T-helper 9 cell (primary cell): ENCODE measurements at regions not wholly inside any gene's neighbourhood (a gene's known extent, or its start where the extent isn't known, plus 50 kb on each side); places are given as distances from the start of the nearest gene placed in this dataset.
"Not testable (repeated sequence)": the region's sequence is repeated elsewhere in the genome, so short reads cannot be mapped to it uniquely, and the experiment has no call there.

Experiments
- DNase-seq: peaks from one replicate; pipeline ENCODE4 v3.0.0-alpha.2; 2020

DNA sequence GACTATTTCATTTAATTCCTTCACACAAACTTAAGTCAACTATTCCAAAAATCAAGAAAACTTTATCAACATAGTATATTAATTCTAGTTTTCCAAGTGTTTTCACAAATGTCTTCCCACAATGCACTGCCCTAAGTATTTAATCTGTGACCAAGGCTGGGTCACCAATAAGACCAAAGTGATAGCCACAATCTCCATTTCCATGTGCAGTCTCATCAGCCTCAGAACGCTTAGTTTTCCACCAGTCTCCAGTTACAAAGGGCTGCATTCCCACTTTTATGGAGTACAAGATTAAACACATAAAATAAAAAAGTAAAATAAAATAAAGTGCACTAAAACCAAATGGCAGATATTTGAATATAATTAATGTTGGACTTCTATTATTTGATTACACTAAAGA is 371.6 kb upstream of the CCNH start:
- no peak for DNase-seq

DNA sequence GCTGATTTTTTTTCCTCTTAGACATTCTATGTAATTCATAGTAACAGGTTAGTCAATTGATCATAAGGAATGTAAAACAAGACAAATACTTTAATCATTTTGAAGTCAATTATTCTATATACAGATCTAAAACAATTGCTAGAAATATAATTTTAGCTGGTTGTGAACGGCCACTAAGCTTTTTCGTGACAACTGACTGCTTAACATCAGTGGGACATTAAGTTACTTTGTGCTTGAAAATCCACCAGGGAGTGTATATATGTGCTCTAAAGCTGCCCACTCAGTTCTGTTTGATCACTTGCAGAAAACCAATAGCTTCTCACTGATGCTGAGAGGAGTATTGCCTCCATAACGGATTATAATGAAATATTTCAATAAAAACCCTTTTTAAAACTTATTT is 370.2 kb upstream of the CCNH start:
- no peak for DNase-seq

GRCh38 chr5:87781976-87782375 is 369.2 kb upstream of the CCNH start:
- DNase-seq: no peak

GRCh38 chr5:87780831-87781760 is 368.4 kb upstream of the CCNH start:
- DNase-seq: peak; percentile 69

GRCh38 chr5:87778876-87779275 is 366.1 kb upstream of the CCNH start:
- DNase-seq: no peak

DNA sequence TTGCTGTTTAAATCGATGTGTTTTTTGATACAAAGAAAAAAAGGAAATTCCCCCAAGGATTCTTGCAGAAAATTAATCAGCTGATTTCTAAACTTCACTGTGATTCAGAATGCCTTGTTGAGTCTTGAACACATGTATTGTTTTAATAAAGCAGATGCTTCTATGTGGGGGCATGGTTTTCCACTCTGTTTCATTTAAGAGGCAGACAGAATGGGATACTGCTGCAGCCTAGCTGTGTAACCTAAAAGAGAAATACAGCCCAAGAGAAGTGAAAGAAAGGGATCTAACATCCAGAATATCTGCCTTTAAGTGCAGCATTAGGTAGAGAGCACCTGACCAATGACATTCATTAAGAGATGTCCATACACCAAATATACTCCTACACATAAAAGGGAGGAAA is 365.1 kb upstream of the CCNH start:
- no peak for DNase-seq

DNA sequence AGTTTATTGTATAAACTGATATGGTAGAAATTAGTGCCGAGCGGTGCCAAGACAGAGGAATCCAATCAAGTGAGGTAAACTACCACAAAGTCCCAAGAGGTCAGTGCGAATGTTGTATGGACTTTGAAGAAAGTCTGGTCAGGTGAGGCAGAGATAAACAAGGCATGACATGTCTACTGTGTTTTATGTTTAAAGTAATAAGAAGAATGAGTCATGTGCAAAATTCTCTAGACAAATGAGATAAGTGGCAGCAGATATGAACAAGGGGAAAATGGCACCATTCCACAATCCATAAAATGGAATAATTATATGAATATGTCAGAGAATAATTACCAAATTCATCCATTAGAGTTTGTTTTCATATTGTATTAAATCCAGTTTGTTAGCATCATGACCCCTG is 364.1 kb upstream of the CCNH start:
- no peak for DNase-seq

DNA sequence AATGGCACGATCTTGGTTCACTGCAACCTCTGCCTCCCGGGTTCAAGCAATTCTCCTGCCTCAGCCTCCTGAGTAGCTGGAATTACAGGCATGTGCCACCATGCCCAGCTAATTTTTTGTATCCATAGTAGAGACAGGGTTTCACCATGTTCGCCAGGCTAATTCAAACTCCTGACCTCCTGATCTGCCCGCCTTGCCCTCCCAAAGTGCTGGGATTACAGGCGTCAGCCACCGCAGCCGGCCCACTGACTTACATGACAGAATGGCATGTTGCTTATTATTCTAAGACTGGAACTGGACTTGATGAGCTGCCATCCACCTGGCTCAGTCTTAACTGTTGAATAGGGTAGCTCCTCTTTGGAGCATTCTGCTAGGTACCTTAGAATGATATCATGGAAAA is 363.6 kb upstream of the CCNH start:
- not testable (repeated sequence) for DNase-seq

GRCh38 chr5:87775228-87775627 is 362.5 kb upstream of the CCNH start:
- DNase-seq: no peak

- no peak for DNase-seq
Measured at GRCh38 chr5:87774804-87775203, 362.1 kb upstream of the CCNH start.

DNA sequence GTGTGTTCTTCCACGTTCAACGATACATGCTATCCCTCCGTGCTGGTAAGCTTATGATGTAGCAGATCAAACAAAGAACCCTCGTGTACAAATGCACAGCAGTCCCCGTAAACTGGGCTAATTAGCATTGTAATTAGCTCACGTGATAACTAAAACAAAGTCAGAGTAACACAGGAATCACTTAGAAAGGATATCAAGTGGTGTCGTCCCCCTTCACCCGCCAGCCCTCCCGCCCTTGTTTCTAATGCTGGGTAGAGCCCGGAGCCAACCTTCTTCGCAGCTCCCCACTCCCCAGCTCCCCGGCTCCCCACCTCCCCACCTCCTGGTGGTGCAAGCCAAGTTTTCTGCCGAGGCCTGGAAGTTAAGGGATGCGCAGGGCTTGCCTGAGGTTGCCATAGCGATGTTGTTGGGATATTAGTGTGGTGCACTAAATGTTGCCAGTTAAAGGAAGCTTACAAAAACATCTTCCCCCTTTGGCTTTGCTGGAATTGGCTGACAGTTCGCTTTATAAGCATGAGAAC is 357.9 kb upstream of the CCNH start:
- no peak for DNase-seq

DNA sequence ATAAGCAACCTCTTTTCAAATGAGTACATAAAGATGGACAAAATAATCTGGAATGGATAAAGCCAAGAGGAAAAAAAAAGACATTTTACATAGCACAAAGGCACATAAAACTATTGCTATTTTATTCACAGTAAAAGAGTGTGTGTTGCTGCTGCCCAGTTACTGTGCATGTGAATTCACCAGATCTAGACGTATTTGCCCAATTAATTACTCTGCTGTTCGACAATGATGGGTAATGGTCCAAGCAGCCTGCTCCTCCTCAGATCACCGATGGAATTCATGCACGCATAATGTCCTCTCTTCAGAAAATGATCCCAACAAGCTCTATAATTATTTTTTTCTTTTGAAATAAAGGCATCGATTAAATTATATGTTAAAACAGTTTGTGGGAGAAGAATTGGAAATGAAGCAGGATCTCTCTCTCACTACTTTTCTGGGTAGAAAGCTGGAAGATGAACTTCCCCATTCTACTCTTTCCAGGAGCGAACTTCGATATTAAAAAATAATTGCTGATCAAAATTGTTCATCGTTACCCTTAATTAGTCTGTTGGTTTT is 357.4 kb upstream of the CCNH start:
- DNase-seq: no peak

DNA sequence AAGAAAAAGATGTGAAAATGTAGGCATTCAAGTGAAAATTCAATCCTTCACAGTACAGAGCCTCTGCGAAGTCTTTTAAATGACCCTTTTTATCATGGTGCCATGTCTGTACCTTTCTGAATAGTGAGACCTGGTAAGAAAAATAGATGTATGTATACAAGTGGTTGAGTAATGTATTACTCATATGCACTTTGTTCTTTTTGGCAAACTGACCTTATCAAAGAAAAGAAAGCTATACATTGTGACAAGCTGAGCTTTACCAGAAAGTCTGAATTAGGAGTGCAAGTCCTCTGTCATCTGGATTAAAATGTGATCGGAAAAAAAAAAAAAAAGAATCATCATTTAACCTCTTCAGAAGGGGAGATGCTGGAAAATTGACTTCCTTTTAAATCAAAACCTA is 356.4 kb upstream of the CCNH start:
- DNase-seq: no peak

GRCh38 chr5:87768190-87768589 is 355.5 kb upstream of the CCNH start:
- DNase-seq: no peak

GRCh38 chr5:87765009-87765408 is 352.3 kb upstream of the CCNH start:
- no peak for DNase-seq

DNA sequence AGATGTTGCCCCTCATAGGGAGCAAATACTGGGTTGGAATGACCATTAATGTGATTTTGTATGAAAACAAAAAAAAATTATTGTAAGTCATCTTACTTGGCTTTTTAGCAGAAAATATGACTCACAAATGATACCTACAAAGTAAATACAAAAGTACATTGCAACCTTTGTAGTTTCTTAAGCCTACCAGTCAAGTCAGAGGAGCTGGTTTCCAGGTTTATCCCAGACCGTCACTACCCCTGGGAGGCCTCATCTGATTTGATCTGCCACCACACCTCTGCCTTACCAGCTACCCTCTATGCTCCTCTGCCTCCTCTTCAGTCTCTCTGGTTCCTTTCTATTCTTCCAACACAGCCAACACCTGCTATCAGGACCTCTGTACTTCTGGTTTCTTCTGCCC is 349.9 kb upstream of the CCNH start:
- no peak for DNase-seq

- DNase-seq: no peak
Measured at GRCh38 chr5:87756951-87757350, 344.2 kb upstream of the CCNH start.

DNA sequence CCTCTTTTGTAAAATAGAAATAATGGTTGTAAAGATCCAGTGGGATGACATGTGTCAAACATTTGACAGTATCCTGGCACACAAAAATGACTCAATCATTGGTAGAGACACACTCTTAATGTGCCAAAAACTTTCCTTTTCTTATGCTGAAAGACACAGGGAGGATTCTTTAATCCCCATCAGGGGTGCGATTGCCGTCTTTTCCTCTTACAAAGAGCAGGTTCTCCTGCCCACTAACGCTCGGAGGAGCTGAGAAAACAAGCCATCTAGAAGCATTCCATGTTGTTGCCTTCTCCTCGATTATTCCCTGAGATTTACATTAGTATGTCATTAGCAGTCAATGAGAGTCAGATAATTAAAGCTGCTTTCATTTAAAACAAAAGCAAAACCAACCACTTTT is 342.6 kb upstream of the CCNH start:
- DNase-seq: no peak

DNA sequence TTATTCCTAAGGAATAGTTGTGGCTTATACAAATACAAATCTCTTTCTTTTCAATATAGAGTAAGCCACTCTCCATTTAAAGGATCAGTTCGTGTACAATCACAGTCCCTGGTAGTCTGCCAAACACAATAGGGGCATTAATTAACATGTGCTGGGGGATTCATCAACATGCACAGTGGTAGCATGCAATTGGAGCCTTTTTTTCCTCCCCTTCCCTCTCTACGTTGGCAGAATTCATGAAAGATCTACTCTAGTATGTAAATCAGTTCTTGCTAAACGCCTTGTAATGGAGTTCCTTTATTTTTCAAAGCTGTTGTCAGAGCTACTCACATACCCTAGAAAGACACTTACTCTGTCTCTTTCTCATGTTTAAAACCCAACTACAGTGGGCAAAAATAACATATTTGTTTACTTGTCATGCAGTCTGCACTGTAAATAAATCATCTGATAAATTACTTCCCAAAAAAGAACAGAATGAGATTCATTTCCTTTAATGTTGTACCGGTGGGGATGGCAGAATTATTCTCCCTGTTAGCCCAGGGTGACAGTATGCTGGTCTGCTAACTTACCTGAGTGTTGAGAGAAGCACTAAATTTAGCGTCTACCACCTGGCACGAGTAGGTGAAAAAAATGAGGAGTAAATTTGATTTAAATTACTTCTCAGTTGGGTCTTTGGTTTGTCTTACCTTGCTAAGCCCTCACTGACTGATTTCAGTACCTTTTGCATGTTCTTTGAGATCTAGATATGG is 341.5 kb upstream of the CCNH start:
- no peak for DNase-seq

DNA sequence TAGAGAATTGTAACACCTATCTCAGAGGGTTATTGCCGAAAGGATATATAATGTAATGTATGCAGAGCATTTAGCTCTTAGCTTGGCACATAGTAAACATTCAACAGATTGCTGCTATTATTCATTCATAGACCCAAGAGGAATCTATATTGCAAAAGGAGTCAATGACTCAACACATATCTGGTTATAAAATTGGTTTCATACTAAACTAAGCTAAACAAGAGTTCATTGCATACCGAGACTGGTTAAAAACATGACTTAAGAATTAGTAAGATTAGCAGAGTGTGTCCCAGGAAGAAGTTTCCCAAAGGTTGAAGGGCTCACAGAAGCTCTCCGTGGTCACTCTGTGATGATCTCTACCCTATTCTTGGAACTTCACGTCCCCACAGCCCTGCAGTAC is 339.6 kb upstream of the CCNH start:
- no peak for DNase-seq

DNA sequence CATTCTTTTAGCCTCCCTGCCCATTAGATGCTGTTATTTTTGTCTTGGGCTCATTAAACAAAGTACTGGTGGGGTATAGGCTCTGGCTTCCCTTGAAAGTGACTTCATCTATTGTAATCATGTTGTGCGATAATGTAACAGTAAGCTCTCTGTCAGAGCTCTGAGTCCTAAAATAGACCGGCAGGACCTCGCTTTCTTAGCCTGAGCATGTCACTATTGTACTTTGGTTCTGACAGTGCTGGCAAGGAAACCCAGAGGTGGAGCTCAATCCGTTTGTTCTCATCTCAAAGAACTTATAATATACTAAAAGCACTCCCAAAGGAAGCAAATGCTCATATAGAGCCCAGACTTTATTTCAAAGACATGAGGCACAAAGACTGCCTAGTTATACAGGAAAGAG is 339.1 kb upstream of the CCNH start:
- DNase-seq: no peak

- no peak for DNase-seq
Measured at GRCh38 chr5:87746891-87747377, 334.2 kb upstream of the CCNH start.

- no peak for DNase-seq
Measured at GRCh38 chr5:87746341-87746740, 333.6 kb upstream of the CCNH start.

DNA sequence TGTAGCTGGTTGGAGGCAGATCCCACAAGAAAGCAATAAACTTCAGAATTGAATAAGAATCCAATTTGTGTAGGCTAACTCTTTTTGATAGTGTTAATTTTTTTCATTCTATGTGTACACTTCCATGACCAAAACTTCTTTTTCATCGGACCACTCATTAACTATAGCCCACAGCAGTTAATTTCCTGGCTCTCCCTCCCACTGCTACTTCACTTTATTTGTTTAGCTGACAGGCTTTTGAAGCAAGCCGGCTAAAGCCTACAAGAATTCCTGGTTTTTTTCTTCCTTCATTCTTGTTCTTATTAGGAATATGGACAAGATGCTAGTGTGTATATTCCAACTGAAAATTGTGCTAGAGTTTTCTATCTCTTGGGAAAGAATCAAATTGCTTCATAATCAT is 329.2 kb upstream of the CCNH start:
- no peak for DNase-seq
